GM10266 (cell line): ENCODE measurements at regions not wholly inside any gene's neighbourhood (a gene's known extent, or its start where the extent isn't known, plus 50 kb on each side); places are given as distances from the start of the nearest gene placed in this dataset.
"Not testable (repeated sequence)": the region's sequence is repeated elsewhere in the genome, so short reads cannot be mapped to it uniquely, and the experiment has no call there.

Source experiments
- DNase-seq: peaks from one replicate; pipeline ENCODE4 v3.0.0; 2012; ENCODE audit errors: extremely low spot score
- TF ChIP-seq, protein P1 (sequence below): IDR thresholded peaks from 2 replicates; pipeline ENCODE4 v1.5.1; 2012; ENCODE audit warnings: mild to moderate bottlenecking, low read depth; ENCODE audit not compliant: control insufficient read depth, insufficient read depth; ENCODE audit errors: missing control alignments

DNA sequence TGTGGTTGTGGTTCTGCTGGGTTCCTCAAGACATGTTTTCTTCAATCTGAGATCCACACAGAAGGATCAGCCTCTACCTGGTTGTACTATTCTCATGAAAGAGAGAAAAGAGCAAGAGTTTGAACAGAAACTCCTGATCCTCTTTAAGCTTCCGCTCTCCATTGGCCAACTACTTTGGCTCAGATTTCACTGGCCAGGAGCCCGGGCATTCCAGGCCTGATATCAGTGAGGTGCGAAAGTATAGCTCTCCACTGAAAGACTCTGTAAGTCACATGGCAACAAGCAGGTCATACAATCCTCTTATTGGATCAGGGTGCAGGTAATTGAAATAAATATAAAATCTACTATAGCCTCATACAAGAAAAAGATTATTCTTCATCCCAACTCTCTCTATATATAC is 920.5 kb downstream of the TLE4 start:
- DNase-seq: no peak
- TF ChIP-seq, protein P1, sequence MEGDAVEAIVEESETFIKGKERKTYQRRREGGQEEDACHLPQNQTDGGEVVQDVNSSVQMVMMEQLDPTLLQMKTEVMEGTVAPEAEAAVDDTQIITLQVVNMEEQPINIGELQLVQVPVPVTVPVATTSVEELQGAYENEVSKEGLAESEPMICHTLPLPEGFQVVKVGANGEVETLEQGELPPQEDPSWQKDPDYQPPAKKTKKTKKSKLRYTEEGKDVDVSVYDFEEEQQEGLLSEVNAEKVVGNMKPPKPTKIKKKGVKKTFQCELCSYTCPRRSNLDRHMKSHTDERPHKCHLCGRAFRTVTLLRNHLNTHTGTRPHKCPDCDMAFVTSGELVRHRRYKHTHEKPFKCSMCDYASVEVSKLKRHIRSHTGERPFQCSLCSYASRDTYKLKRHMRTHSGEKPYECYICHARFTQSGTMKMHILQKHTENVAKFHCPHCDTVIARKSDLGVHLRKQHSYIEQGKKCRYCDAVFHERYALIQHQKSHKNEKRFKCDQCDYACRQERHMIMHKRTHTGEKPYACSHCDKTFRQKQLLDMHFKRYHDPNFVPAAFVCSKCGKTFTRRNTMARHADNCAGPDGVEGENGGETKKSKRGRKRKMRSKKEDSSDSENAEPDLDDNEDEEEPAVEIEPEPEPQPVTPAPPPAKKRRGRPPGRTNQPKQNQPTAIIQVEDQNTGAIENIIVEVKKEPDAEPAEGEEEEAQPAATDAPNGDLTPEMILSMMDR: no peak

DNA sequence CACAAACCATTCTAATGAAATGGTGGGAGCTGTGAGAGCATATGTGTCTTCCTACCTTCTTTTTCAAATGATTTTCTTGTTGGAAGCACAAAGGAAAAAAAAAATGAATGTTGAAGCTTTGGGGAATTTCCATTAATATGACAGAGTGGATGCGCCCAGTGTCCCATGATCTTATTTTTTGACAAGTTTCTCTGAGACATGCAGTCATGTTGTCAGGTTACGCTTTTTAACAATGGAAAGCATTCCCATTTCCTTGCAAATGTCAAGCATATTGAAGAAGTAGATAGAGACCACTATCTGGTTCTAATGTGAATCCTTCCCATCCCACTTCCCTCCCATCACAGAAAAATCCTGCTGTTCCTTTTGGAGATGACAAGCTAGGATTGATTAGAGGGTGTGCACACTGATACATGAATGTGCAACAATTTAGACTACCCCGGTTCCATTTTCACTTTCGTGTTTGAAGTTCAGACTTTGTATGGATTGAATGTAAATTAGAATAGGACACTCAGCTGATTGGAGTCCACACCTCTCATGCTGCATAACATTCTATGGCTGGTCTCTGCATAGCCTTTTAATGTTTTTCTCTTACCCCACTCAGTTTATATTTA is 919.4 kb downstream of the TLE4 start:
- TF ChIP-seq, protein P1: no peak
- no peak for DNase-seq

DNA sequence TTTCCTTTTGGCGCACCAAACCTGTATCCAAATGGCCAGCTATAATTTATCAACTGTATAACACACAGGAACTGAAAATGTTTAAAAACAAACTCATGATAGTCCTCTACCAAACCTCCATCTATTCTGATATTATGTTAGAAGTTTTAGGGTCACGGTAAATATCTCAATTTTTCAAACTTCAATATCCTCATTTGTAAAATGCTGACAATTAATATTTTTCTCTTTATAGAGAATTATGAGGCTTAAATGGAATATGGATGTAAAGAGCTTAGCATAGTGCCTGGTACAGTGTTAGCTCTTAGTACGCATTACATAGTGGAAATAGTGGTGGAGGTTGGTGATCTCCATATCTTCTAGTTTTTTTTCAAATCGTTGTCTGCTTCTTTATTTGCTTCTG is 917.6 kb downstream of the TLE4 start:
- no peak for DNase-seq
- TF ChIP-seq, protein P1: no peak

DNA sequence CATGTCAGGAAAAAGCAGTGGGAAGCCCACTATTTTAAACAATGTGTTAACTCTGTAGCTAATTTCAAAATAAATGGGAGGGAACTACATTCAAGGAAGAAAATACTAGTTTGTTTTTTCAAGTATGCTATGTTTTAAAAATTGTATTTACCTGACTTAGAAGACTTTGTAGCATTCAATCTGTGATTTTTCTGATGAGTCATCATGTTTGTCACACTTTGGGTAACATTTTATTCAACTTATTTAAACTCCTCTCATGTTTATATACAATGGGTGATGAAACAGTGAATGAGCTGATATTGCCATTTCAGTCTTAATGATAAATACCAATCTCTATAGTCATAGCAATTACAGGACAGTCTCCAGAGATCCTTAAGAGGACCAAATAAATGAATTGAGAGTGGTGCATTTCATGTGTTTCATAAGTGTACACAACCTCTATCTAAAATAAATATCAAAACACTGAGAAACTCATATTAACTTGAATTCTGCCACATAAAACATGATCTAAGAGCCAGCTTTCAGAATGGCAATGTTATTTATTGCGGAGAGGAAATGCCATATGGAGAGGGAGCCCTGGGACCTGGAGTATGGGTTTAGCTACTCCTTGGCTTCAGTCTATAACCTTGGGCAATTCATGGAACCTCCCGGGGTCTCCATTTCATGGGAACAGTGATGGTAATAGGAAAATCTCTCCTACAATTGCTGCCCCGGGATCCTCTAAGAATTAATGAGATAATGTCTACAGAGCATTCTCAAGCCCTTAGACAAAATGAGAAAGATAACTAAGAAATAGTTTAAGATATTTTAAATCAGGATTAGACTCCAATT is 913.9 kb downstream of the TLE4 start:
- TF ChIP-seq, protein P1: no peak
- DNase-seq: no peak

DNA sequence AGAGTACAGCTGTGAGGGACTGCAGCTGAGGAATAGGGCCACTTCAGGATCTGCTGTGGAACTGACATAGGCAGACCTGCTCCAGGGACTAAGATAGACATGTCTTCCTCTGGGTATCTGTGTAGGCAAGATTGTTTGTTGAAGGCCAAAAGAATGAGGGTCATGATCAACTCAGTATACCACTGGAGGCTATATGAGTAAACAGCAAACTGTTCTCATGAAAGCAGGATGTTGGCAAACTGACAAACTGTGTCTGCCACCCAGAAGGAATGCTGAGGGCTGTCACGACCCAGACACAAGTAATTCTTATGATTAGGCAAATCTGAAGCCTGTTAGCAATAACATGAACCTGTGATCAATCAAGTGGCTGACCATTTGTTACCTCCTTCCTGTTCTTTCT is 910.5 kb downstream of the TLE4 start:
- not testable (repeated sequence) for DNase-seq

DNA sequence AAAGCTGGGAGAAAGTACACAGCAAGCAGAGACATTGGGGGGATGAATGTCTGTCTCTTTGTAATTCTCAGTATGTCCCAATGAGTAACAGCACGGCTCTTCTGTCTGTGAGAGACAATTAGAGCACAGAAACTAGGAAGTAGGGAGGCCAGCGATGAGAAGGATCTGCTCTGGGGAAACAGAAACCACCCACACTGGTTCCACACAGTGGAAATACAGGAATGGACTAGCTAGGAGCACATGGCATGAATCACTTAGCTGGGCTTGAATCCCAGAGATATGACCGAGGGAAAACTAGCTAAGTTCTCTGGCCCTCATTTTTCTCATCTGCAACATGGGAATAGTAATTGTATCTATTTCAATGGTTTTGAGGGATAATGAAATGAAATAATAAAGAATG is 895.9 kb downstream of the TLE4 start:
- TF ChIP-seq, protein P1: no peak
- DNase-seq: no peak

DNA sequence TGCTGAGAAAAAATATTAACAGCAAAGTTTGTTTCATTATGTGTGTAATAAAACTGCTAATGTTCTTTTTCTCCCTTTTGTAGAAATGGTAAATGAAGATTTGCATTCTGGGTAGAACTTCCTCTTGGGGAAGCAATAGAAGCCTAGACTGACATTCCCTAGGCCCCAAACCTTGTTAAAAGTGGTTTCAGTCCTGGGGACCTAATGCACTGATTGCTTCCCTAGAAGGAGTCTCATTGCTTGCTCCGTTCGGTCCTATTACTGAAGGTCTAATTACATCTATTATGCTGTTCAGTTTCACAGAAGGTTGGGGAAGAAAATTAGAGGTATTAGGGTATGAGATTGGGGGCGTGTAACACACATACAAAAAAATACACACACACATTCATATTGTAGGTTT is 893.8 kb downstream of the TLE4 start:
- TF ChIP-seq, protein P1: no peak
- no peak for DNase-seq

DNA sequence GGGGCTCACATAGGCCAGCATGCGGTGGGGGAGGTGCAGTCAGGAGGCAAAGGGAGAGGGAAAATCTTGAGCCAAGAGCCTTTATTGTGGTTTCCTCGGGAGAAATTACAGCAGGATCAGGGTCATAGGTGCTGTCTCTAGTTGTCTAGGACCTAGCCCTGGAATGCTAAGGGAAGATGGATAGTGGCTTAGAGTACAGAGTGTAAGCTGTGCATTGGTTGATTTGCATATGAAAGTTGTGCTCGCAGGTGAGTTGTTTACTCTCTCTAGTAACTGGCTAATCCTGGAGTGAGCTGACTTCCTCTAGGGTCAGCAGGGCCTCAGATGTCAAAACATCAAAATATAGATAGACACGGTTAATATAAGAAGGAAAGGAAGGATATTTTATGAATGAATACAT is 877.7 kb downstream of the TLE4 start:
- TF ChIP-seq, protein P1: no peak
- DNase-seq: no peak
